ENCODE measurements at regions not wholly inside any gene's neighbourhood (a gene's known extent, or its start where the extent isn't known, plus 50 kb on each side); places are given as distances from the start of the nearest gene placed in this dataset.

GRCh38 chr10:128713874-128714570 lies 587.8 kb upstream of the MKI67 start:
- H3K4me1 Mint-ChIP-seq (ENCODE audit: unreplicated experiment), result peaks cover 30% of the 10 kb centered on the region
- TF ChIP-seq, protein P1, sequence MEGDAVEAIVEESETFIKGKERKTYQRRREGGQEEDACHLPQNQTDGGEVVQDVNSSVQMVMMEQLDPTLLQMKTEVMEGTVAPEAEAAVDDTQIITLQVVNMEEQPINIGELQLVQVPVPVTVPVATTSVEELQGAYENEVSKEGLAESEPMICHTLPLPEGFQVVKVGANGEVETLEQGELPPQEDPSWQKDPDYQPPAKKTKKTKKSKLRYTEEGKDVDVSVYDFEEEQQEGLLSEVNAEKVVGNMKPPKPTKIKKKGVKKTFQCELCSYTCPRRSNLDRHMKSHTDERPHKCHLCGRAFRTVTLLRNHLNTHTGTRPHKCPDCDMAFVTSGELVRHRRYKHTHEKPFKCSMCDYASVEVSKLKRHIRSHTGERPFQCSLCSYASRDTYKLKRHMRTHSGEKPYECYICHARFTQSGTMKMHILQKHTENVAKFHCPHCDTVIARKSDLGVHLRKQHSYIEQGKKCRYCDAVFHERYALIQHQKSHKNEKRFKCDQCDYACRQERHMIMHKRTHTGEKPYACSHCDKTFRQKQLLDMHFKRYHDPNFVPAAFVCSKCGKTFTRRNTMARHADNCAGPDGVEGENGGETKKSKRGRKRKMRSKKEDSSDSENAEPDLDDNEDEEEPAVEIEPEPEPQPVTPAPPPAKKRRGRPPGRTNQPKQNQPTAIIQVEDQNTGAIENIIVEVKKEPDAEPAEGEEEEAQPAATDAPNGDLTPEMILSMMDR (conservative IDR thresholded peaks at IDR 0.05), result no peak
- H3K27me3 Mint-ChIP-seq, result peaks cover 10% of the 10 kb centered on the region
- no peaks in the 10 kb centered on the region for H3K9me3 Mint-ChIP-seq
- H3K36me3 Mint-ChIP-seq, result no peaks in the 10 kb centered on the region
- H3K27ac Mint-ChIP-seq, result peak overlapping the region; percentile 14
- peak overlapping the region; percentile 22 for H3K4me3 Mint-ChIP-seq
- DNase-seq (ENCODE audit: extremely low spot score, unreplicated experiment), result no peak

- DNase-seq (ENCODE audit: extremely low spot score, unreplicated experiment), result no peak
- no peak overlapping the region for H3K4me3 Mint-ChIP-seq
- TF ChIP-seq, protein P1 (conservative IDR thresholded peaks at IDR 0.05), result no peak
- H3K27ac Mint-ChIP-seq, result no peak overlapping the region
- H3K4me1 Mint-ChIP-seq (ENCODE audit: unreplicated experiment), result peaks cover 23% of the 10 kb centered on the region
- peaks cover 4% of the 10 kb centered on the region for H3K27me3 Mint-ChIP-seq
- H3K36me3 Mint-ChIP-seq, result no peaks in the 10 kb centered on the region
- no peaks in the 10 kb centered on the region for H3K9me3 Mint-ChIP-seq
Measured at GRCh38 chr10:128714644-128715415, 588.6 kb upstream of the MKI67 start.

DNA sequence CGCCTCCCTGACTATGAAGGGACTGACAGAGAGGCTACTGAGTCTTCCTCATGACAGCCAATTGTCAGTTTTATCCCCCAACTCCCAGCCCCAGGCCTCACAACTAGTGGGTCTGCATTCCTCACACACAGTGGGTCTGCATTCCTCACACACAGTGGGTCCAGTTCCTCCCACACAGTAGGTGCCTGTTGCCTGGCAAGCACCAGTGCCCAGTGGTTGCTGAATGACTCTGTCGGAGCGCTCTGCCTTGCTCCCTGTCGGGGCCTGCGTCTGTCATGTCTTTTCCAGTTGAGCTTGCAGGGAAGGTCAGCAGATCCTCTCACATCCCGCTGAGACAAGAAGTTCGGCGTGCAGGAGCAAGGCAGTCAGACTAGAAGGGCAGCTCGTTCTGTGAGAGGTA lies 590.0 kb upstream of the MKI67 start:
- no peak overlapping the region for H3K27ac Mint-ChIP-seq
- H3K9me3 Mint-ChIP-seq, result no peaks in the 10 kb centered on the region
- H3K36me3 Mint-ChIP-seq, result no peaks in the 10 kb centered on the region
- H3K4me1 Mint-ChIP-seq (ENCODE audit: unreplicated experiment), result peaks cover 26% of the 10 kb centered on the region
- H3K27me3 Mint-ChIP-seq, result peaks cover 3% of the 10 kb centered on the region
- no peak overlapping the region for H3K4me3 Mint-ChIP-seq
- DNase-seq (ENCODE audit: extremely low spot score, unreplicated experiment), result no peak
- TF ChIP-seq, protein P1 (conservative IDR thresholded peaks at IDR 0.05), result no peak

DNA sequence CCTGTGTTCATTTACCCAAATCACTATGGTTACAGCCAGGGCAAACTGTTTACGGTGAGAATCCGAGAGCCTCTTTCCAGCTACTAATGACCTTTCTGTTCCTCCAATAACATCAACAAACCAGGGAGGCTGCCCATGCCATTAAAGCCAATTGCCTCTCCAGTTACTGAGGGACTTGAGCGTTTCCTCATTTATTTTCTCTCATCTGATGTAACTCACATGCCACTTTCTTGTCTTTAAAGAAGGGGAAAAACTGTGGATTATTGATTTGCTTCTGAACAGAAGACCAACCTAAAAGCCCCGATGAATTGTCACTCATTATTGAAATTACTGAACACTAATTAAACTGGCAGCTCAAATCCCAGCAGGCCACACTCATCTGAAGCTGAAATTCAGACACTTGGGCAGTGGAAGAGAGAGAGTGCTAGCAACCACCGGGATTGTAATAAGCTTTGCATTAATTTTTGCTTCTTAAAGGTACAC lies 595.8 kb upstream of the MKI67 start:
- TF ChIP-seq, protein P1 (conservative IDR thresholded peaks at IDR 0.05), result no peak
- H3K36me3 Mint-ChIP-seq, result no peaks in the 10 kb centered on the region
- no peak overlapping the region for H3K4me3 Mint-ChIP-seq
- H3K4me1 Mint-ChIP-seq (ENCODE audit: unreplicated experiment), result peaks cover 26% of the 10 kb centered on the region
- peak overlapping the region; percentile 42 for H3K27ac Mint-ChIP-seq
- peaks cover 3% of the 10 kb centered on the region for H3K27me3 Mint-ChIP-seq
- DNase-seq (ENCODE audit: extremely low spot score, unreplicated experiment), result no peak
- no peaks in the 10 kb centered on the region for H3K9me3 Mint-ChIP-seq

GRCh38 chr10:128722947-128723346 lies 596.7 kb upstream of the MKI67 start:
- Mint-ChIP-seq H3K4me3 (no peak overlapping the region), H3K27ac (no peak overlapping the region), H3K27me3 (peaks cover 3% of the 10 kb centered on the region), H3K36me3 (no peaks in the 10 kb centered on the region), H3K9me3 (no peaks in the 10 kb centered on the region), H3K4me1 (ENCODE audit: unreplicated experiment) (peaks cover 26% of the 10 kb centered on the region)
- DNase-seq (ENCODE audit: extremely low spot score, unreplicated experiment), result no peak
- TF ChIP-seq, protein P1 (conservative IDR thresholded peaks at IDR 0.05), result no peak

Data from type B pancreatic cell (in vitro differentiated cells).